ENCODE measurements at regions not wholly inside any gene's neighbourhood (a gene's known extent, or its start where the extent isn't known, plus 50 kb on each side); places are given as distances from the start of the nearest gene placed in this dataset.

- TF ChIP-seq CTCF (IDR thresholded peaks at IDR 0.05) (no peak), EP300 (IDR thresholded peaks at IDR 0.05) (no peak), POLR2A (IDR thresholded peaks at IDR 0.05) (no peak)
Measured at GRCh38 chr3:168386301-168386700, 290.6 kb upstream of the GOLIM4 start.

All from upper lobe of left lung (tissue), 4 donors.